ENCODE measurements at regions not wholly inside any gene's neighbourhood (a gene's known extent, or its start where the extent isn't known, plus 50 kb on each side); places are given as distances from the start of the nearest gene placed in this dataset.

DNA sequence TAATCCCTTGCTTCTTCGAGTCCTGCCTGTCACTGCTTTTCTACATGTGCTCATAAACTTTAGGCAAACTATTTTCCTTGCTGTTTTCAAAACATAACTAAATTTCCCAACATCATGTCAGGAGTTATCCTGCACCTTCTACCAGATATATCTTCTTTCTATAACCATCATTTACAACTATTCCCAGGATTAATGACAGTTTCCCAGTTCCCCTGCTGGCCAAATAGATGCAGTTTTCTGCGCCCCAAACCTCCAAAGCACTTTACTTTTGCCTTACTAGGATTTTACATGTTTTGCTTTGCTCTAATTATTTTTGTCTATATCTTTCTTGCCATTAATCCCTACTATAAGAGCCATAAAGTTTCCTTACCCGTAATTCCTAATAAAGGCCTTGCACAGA, 122.5 kb downstream of the GLUL start:
- H3K27me3 Mint-ChIP-seq (ENCODE audit: unreplicated experiment) = peaks cover 20% of the 10 kb centered on the region
- no peak overlapping the region for H3K4me3 Mint-ChIP-seq (ENCODE audit: unreplicated experiment)
- no peaks in the 10 kb centered on the region for H3K9me3 Mint-ChIP-seq (ENCODE audit: unreplicated experiment)
- H3K36me3 Mint-ChIP-seq (ENCODE audit: unreplicated experiment) = no peaks in the 10 kb centered on the region
- TF ChIP-seq, protein P1, sequence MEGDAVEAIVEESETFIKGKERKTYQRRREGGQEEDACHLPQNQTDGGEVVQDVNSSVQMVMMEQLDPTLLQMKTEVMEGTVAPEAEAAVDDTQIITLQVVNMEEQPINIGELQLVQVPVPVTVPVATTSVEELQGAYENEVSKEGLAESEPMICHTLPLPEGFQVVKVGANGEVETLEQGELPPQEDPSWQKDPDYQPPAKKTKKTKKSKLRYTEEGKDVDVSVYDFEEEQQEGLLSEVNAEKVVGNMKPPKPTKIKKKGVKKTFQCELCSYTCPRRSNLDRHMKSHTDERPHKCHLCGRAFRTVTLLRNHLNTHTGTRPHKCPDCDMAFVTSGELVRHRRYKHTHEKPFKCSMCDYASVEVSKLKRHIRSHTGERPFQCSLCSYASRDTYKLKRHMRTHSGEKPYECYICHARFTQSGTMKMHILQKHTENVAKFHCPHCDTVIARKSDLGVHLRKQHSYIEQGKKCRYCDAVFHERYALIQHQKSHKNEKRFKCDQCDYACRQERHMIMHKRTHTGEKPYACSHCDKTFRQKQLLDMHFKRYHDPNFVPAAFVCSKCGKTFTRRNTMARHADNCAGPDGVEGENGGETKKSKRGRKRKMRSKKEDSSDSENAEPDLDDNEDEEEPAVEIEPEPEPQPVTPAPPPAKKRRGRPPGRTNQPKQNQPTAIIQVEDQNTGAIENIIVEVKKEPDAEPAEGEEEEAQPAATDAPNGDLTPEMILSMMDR (IDR thresholded peaks at IDR 0.05) = no peak
- no peak overlapping the region for H3K27ac Mint-ChIP-seq (ENCODE audit: unreplicated experiment)
- no peak for DNase-seq (ENCODE audit: extremely low spot score, unreplicated experiment)
- no peaks in the 10 kb centered on the region for H3K4me1 Mint-ChIP-seq (ENCODE audit: unreplicated experiment)

DNA sequence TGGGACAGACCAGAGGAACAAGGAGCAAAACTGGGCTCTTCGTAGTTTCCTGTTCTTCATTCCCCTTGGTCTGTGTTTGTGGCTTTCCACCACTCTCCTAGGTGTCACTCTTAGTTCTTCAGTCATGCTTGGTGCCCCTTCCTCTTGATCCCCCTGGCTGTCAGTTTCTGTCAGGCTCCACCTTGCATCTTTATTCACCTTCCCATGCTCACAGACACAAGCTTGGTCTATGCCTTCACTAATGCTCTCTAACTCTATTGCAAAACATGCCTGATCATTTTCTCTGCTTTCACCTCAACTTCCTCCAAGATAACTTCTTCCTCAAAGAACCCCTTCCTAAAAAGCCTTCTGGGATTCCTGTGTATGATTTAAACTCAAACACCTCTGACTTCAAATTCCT, 122.9 kb downstream of the GLUL start:
- peaks cover 20% of the 10 kb centered on the region for H3K27me3 Mint-ChIP-seq (ENCODE audit: unreplicated experiment)
- H3K27ac Mint-ChIP-seq (ENCODE audit: unreplicated experiment) = no peak overlapping the region
- peak; percentile 36 for DNase-seq (ENCODE audit: extremely low spot score, unreplicated experiment)
- no peaks in the 10 kb centered on the region for H3K36me3 Mint-ChIP-seq (ENCODE audit: unreplicated experiment)
- TF ChIP-seq, protein P1 (IDR thresholded peaks at IDR 0.05) = no peak
- H3K9me3 Mint-ChIP-seq (ENCODE audit: unreplicated experiment) = no peaks in the 10 kb centered on the region
- no peaks in the 10 kb centered on the region for H3K4me1 Mint-ChIP-seq (ENCODE audit: unreplicated experiment)
- H3K4me3 Mint-ChIP-seq (ENCODE audit: unreplicated experiment) = no peak overlapping the region

DNA sequence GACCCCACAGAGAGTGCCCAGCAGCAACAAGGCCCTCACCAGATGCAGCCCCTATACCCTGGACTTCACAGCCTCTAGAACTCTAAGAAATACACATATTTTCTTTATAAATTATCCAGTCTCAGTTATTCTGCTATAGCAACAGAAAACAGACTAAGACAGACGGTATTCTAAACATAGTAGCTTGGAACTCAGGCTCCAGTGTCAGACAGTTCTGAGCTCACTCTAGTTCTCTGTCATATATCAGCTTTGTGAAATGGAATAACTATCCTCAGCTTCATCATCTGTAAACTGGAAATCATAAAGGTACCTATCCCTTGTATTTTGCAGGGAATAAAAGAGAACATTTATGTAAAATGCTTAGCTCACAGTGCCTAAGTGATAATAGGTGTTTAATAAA, 127.4 kb downstream of the GLUL start:
- H3K27ac Mint-ChIP-seq (ENCODE audit: unreplicated experiment) = no peak overlapping the region
- no peak overlapping the region for H3K4me3 Mint-ChIP-seq (ENCODE audit: unreplicated experiment)
- TF ChIP-seq, protein P1 (IDR thresholded peaks at IDR 0.05) = no peak
- no peaks in the 10 kb centered on the region for H3K9me3 Mint-ChIP-seq (ENCODE audit: unreplicated experiment)
- DNase-seq (ENCODE audit: extremely low spot score, unreplicated experiment) = no peak
- peaks cover 6% of the 10 kb centered on the region for H3K4me1 Mint-ChIP-seq (ENCODE audit: unreplicated experiment)
- H3K27me3 Mint-ChIP-seq (ENCODE audit: unreplicated experiment) = peaks cover 11% of the 10 kb centered on the region
- H3K36me3 Mint-ChIP-seq (ENCODE audit: unreplicated experiment) = no peaks in the 10 kb centered on the region

DNA sequence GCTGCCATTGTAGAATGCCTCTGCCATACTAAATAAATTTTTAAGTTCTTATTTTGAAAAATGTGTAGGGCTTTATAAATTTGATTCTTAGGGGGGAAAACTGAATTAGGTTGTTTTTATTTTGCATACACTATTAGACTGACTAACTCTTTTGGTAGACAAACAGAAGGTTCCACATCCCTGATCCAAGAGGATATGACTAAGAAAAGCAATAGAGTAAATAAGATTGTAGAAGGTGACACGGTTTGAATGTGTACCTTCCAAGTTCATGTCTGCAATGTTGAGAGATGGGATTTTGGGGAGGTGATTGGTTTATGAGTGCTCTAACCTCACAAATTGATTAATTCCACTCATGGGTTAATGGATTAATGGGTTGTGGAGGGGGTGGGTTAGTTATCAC, 127.9 kb downstream of the GLUL start:
- DNase-seq (ENCODE audit: extremely low spot score, unreplicated experiment) = no peak
- TF ChIP-seq, protein P1 (IDR thresholded peaks at IDR 0.05) = no peak
- Mint-ChIP-seq H3K27ac (ENCODE audit: unreplicated experiment) (no peak overlapping the region), H3K9me3 (ENCODE audit: unreplicated experiment) (no peaks in the 10 kb centered on the region), H3K36me3 (ENCODE audit: unreplicated experiment) (no peaks in the 10 kb centered on the region), H3K4me1 (ENCODE audit: unreplicated experiment) (peaks cover 9% of the 10 kb centered on the region), H3K4me3 (ENCODE audit: unreplicated experiment) (no peak overlapping the region), H3K27me3 (ENCODE audit: unreplicated experiment) (peaks cover 8% of the 10 kb centered on the region)

DNA sequence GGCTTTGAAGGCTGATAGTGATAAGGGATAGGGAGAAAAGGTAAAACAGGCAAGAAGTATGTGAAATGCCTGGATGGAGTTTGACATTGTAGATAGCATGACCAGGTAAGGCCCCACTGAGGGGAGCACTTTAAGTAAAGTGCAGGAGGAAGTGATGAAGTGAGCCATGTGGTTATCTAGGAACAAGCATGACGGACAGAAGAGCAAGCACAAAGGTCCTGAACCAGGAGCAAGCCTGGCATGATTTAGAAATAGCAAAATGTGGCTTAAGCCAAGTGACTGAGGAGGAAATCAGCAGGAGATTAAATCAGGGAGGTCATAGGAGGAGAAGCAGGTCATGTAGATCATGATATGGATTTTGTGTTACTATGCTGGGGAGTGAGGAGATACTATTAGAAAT, 129.2 kb downstream of the GLUL start:
- H3K36me3 Mint-ChIP-seq (ENCODE audit: unreplicated experiment) = no peaks in the 10 kb centered on the region

More for the DNA sequence above, 129.2 kb downstream of the GLUL start:
- Mint-ChIP-seq H3K27me3 (ENCODE audit: unreplicated experiment) (peaks cover 5% of the 10 kb centered on the region), H3K4me1 (ENCODE audit: unreplicated experiment) (peaks cover 9% of the 10 kb centered on the region), H3K27ac (ENCODE audit: unreplicated experiment) (no peak overlapping the region), H3K4me3 (ENCODE audit: unreplicated experiment) (no peak overlapping the region), H3K9me3 (ENCODE audit: unreplicated experiment) (no peaks in the 10 kb centered on the region)
- TF ChIP-seq, protein P1 (IDR thresholded peaks at IDR 0.05) = no peak
- no peak for DNase-seq (ENCODE audit: extremely low spot score, unreplicated experiment)

Data from osteocyte (in vitro differentiated cells).